Naive thymus-derived CD4-positive, alpha-beta T cell (primary cell): ENCODE measurements at regions not wholly inside any gene's neighbourhood (a gene's known extent, or its start where the extent isn't known, plus 50 kb on each side); places are given as distances from the start of the nearest gene placed in this dataset.
A peak's percentile ranks its signal among the peaks of the same experiment; 100 is the strongest.
"Not testable (repeated sequence)": the region's sequence is repeated elsewhere in the genome, so short reads cannot be mapped to it uniquely, and the experiment has no call there.

Experiments used
- ATAC-seq: fragments of 150-1000 bp; cut with Tn5 transposase; 2 replicates; pipeline ENCODE4 v1.10.0; 2021; ENCODE audit warnings: mild to moderate bottlenecking, moderate library complexity
- CTCF ChIA-PET: fragments of 350-600 bp; sonication (Branson Sonifier 250); formaldehyde crosslinking; loops from one replicate; lab custom pipeline; 2021; ENCODE audit warnings: antibody characterized with exemption; lab: Charles Lee
- POLR2A ChIA-PET: fragments of 350-600 bp; sonication (Branson Sonifier 250); formaldehyde crosslinking; loops from one replicate; lab custom pipeline; 2021; ENCODE audit warnings: antibody characterized with exemption, inconsistent platforms; lab: Charles Lee
- DNase-seq, 9 donors: peaks; one replicate each; pipeline versions ENCODE4 v3.0.0 to v3.0.0-alpha.2; 2020 to 2022; ENCODE audit warnings: mixed read lengths in 1 of 9
- H3K27ac ChIP-seq: one replicate; pipeline ENCODE4 v1.7.0; 2013; ENCODE audit warnings: mild to moderate bottlenecking, low read depth, low read length, moderate library complexity
- H3K27me3 ChIP-seq, 2 donors: one replicate each; pipeline ENCODE4 v1.7.0; 2013; ENCODE audit warnings: low read length in 2 of 2, mild to moderate bottlenecking in 2 of 2, moderate library complexity in 2 of 2; ENCODE audit not compliant: control insufficient read depth in 2 of 2, insufficient read depth in 2 of 2
- H3K36me3 ChIP-seq, 3 experiments: 1 replicate in 2 of 3; 2 replicates in 1 of 3; pipeline ENCODE4 v1.7.0; 2013; ENCODE audit warnings: low read length in 3 of 3, mild to moderate bottlenecking in 3 of 3, moderate library complexity in 1 of 3; ENCODE audit not compliant: insufficient read depth in 3 of 3, control insufficient read depth in 2 of 3
- H3K4me1 ChIP-seq, 2 donors: one replicate each; pipeline ENCODE4 v1.7.0; 2013; ENCODE audit warnings: low read length in 2 of 2, mild to moderate bottlenecking in 2 of 2, moderate library complexity in 1 of 2; ENCODE audit not compliant: control insufficient read depth in 2 of 2, insufficient read depth in 2 of 2
- H3K4me3 ChIP-seq: 2 replicates; pipeline ENCODE4 v1.7.0; 2013; ENCODE audit warnings: mild to moderate bottlenecking, low read length
- H3K9me3 ChIP-seq, 3 experiments: 1 replicate in 2 of 3; 2 replicates in 1 of 3; pipeline ENCODE4 v1.7.0; 2013; ENCODE audit warnings: low read length in 3 of 3; ENCODE audit not compliant: control insufficient read depth in 2 of 3
- H3K27ac Mint-ChIP-seq, 9 donors: one replicate each; pipeline ENCODE4 v1.8.0; 2020 to 2022; ENCODE audit warnings: mixed read lengths in 9 of 9, mild to moderate bottlenecking in 8 of 9, moderate library complexity in 5 of 9, inconsistent platforms in 2 of 9
- H3K27me3 Mint-ChIP-seq, 5 donors: one replicate each; pipeline ENCODE4 v1.8.0; 2021 to 2022; ENCODE audit warnings: mixed read lengths in 5 of 5, mild to moderate bottlenecking in 1 of 5
- H3K36me3 Mint-ChIP-seq, 5 donors: one replicate each; pipeline ENCODE4 v1.8.0; 2020 to 2022; ENCODE audit warnings: mixed read lengths in 5 of 5, mild to moderate bottlenecking in 3 of 5, inconsistent platforms in 1 of 5
- H3K4me1 Mint-ChIP-seq, 7 donors: one replicate each; pipeline ENCODE4 v1.8.0; 2020 to 2022; ENCODE audit warnings: mixed read lengths in 7 of 7, mild to moderate bottlenecking in 3 of 7, inconsistent platforms in 1 of 7
- H3K4me3 Mint-ChIP-seq, 10 donors: one replicate each; pipeline ENCODE4 v1.8.0; 2020 to 2022; ENCODE audit warnings: mild to moderate bottlenecking in 10 of 10, mixed read lengths in 10 of 10, moderate library complexity in 6 of 10, inconsistent platforms in 2 of 10
- H3K9me3 Mint-ChIP-seq, 11 donors: one replicate each; pipeline ENCODE4 v1.8.0; 2020 to 2022; ENCODE audit warnings: mixed read lengths in 11 of 11, mild to moderate bottlenecking in 4 of 11, inconsistent platforms in 1 of 11, moderate library complexity in 1 of 11
- intact Hi-C, 2 donors: fragments of 100-400 bp; cut with micrococcal nuclease; formaldehyde crosslinking; loops; one replicate each; pipeline ENCODE4 v1.15.1; 2023

DNA sequence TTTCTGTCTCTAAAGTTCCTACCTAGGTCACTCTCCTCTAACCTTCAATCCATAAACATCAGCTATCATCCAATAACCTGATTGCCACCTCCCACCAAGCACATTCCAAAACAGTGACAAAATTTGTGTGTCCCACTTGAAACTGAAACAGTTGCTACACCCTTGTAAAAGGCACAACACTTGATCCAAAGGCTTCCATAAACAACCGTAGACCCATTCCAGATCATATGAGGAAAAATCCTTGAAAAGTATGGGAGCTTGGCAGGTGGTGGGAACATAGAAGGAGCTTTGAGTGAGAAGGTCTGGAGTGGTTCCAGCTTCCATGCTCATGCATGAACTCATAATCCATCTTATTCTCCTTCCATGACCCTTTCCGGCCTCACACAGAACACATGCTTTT is 82.0 kb upstream of the ATP1A1 start:
- peaks cover 0 to 36% (median 24%) of the 10 kb centered on the region in 7 donors for H3K4me1 Mint-ChIP-seq
- Histone ChIP-seq H3K27ac (no peak overlapping the region), H3K27me3 (no peaks in the 10 kb centered on the region), H3K36me3 (no peaks in the 10 kb centered on the region), H3K4me1 (no peaks in the 10 kb centered on the region), H3K9me3 (no peaks in the 10 kb centered on the region), H3K4me3 (no peak overlapping the region)
- no peak overlapping the region for H3K4me3 Mint-ChIP-seq
- intact Hi-C loops = no loop called here
- H3K27ac Mint-ChIP-seq = no peak overlapping the region
- no peak for ATAC-seq
- peaks cover 0 to 2% (median 0%) of the 10 kb centered on the region in 11 donors for H3K9me3 Mint-ChIP-seq
- peaks cover 0 to 10% (median 0%) of the 10 kb centered on the region in 5 donors for H3K27me3 Mint-ChIP-seq
- DNase-seq = no peak
- ChIA-PET CTCF (no interaction called here), POLR2A (interaction anchor here (0.6 to 1.1 kb wide), 3 partner anchors 85 to 103 kb away, joined by 3 to 4 read pairs (median 4); no protein-coding TSS in a partner anchor)
- H3K36me3 Mint-ChIP-seq = no peaks in the 10 kb centered on the region

- ChIA-PET CTCF (no interaction called here), POLR2A (interaction anchor here (0.6 kb wide), 1 partner anchor 80 kb away, joined by 3 read pairs; the partner anchor contains the start of gene ATP1A1)
- no peaks in the 10 kb centered on the region for H3K4me1 ChIP-seq
- intact Hi-C loops = no loop called here
- peaks cover 0 to 21% (median 11%) of the 10 kb centered on the region in 7 donors for H3K4me1 Mint-ChIP-seq
- H3K27me3 Mint-ChIP-seq = peaks cover 0 to 5% (median 0%) of the 10 kb centered on the region in 5 donors
- peak overlapping the region in 1 of 9 donors; percentile 65 for H3K27ac Mint-ChIP-seq
- ATAC-seq (no peak), DNase-seq (no peak)
- no peak overlapping the region for H3K4me3 ChIP-seq
- no peaks in the 10 kb centered on the region for H3K36me3 Mint-ChIP-seq
- no peaks in the 10 kb centered on the region for H3K27me3 ChIP-seq
- H3K9me3 Mint-ChIP-seq = peaks cover 0 to 2% (median 0%) of the 10 kb centered on the region in 11 donors
- no peak overlapping the region for H3K4me3 Mint-ChIP-seq
- H3K36me3 ChIP-seq = no peaks in the 10 kb centered on the region
- no peak overlapping the region for H3K27ac ChIP-seq
- H3K9me3 ChIP-seq = no peaks in the 10 kb centered on the region
Observed at GRCh38 chr1:116292929-116293725, 79.9 kb upstream of the ATP1A1 start.

GRCh38 chr1:116297495-116298212 is 75.4 kb upstream of the ATP1A1 start:
- no peaks in the 10 kb centered on the region for H3K27me3 ChIP-seq
- DNase-seq = no peak
- no peaks in the 10 kb centered on the region for H3K4me1 ChIP-seq
- POLR2A ChIA-PET = interaction anchor here (1.6 kb wide), 1 partner anchor 14 kb away, joined by 4 read pairs; no protein-coding TSS in a partner anchor
- Mint-ChIP-seq H3K27ac (no peak overlapping the region), H3K36me3 (peaks cover 0 to 2% (median 0%) of the 10 kb centered on the region in 5 donors), H3K4me1 (peaks cover 0 to 26% (median 11%) of the 10 kb centered on the region in 7 donors), H3K27me3 (no peaks in the 10 kb centered on the region), H3K9me3 (peaks cover 0 to 3% (median 0%) of the 10 kb centered on the region in 11 donors), H3K4me3 (no peak overlapping the region)
- no peaks in the 10 kb centered on the region for H3K36me3 ChIP-seq
- no peak overlapping the region for H3K27ac ChIP-seq
- no peak overlapping the region for H3K4me3 ChIP-seq
- no peaks in the 10 kb centered on the region for H3K9me3 ChIP-seq
- no peak for ATAC-seq
- intact Hi-C loops = loop anchor here in 1 of 2 donors (5.0 kb wide), 1 partner anchor 35 kb away; no protein-coding TSS in a partner anchor
- CTCF ChIA-PET = interaction anchor here (1.3 kb wide), 1 partner anchor 13 kb away, joined by 3 read pairs; no protein-coding TSS in a partner anchor

- not testable (repeated sequence) for H3K27ac ChIP-seq, H3K4me3 Mint-ChIP-seq, H3K27me3 ChIP-seq, H3K36me3 Mint-ChIP-seq, H3K9me3 ChIP-seq, H3K27ac Mint-ChIP-seq, H3K27me3 Mint-ChIP-seq, H3K36me3 ChIP-seq, H3K4me3 ChIP-seq, H3K4me1 ChIP-seq, DNase-seq, H3K9me3 Mint-ChIP-seq, ATAC-seq
- ChIA-PET CTCF (interaction anchor here (1.3 kb wide), 1 partner anchor 13 kb away, joined by 3 read pairs; no protein-coding TSS in a partner anchor), POLR2A (interaction anchor here (1.6 kb wide), 1 partner anchor 14 kb away, joined by 4 read pairs; no protein-coding TSS in a partner anchor)
- intact Hi-C loops = loop anchor here in 1 of 2 donors (5.0 kb wide), 1 partner anchor 36 kb away; no protein-coding TSS in a partner anchor
- peaks cover 0 to 22% (median 11%) of the 10 kb centered on the region in 7 donors for H3K4me1 Mint-ChIP-seq
Observed at GRCh38 chr1:116298213-116298579, 74.8 kb upstream of the ATP1A1 start.

DNA sequence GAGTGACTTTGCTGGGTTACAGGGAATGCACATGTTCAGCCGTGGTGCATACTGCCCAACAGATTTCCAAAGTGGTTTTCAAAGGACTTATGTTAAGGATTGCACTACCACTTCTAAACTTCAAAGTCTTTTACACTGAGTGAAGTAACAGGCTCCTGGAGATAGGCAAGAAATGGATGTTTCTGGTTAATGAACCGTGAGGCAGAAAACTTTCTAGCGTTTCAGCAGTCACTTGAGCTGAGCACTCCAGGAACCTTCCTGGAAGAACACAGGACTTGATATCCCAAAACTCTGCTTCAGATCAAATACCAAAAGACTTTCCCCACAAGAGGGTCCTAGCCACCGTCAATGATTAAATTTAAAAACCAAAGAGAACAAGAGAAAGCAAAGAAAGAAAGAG is 74.3 kb upstream of the ATP1A1 start:
- peaks cover 0 to 2% (median 0%) of the 10 kb centered on the region in 11 donors for H3K9me3 Mint-ChIP-seq
- POLR2A ChIA-PET = interaction anchor here (1.6 kb wide), 1 partner anchor 15 kb away, joined by 4 read pairs; no protein-coding TSS in a partner anchor
- peaks cover 0 to 2% (median 0%) of the 10 kb centered on the region in 5 donors for H3K36me3 Mint-ChIP-seq
- no peaks in the 10 kb centered on the region for H3K27me3 ChIP-seq
- H3K27ac Mint-ChIP-seq = peak overlapping the region in 3 of 9 donors; percentile 28 to 75 (median 71)
- DNase-seq = no peak
- intact Hi-C loops = loop anchor here in 1 of 2 donors (5.0 kb wide), 1 partner anchor 36 kb away; no protein-coding TSS in a partner anchor
- CTCF ChIA-PET = interaction anchor here (1.3 kb wide), 1 partner anchor 12 kb away, joined by 3 read pairs; no protein-coding TSS in a partner anchor
- H3K4me3 ChIP-seq = no peak overlapping the region
- H3K27me3 Mint-ChIP-seq = peaks cover 0 to 8% (median 0%) of the 10 kb centered on the region in 5 donors
- no peaks in the 10 kb centered on the region for H3K36me3 ChIP-seq
- H3K9me3 ChIP-seq = no peaks in the 10 kb centered on the region
- H3K27ac ChIP-seq = no peak overlapping the region
- no peak overlapping the region for H3K4me3 Mint-ChIP-seq
- H3K4me1 ChIP-seq = no peaks in the 10 kb centered on the region
- no peak for ATAC-seq
- peaks cover 0 to 19% (median 11%) of the 10 kb centered on the region in 7 donors for H3K4me1 Mint-ChIP-seq

GRCh38 chr1:116299248-116299647 is 73.8 kb upstream of the ATP1A1 start:
- Histone ChIP-seq H3K4me1 (no peaks in the 10 kb centered on the region), H3K9me3 (no peaks in the 10 kb centered on the region), H3K4me3 (no peak overlapping the region), H3K27me3 (no peaks in the 10 kb centered on the region), H3K27ac (no peak overlapping the region), H3K36me3 (no peaks in the 10 kb centered on the region)
- intact Hi-C loops = loop anchor here in 1 of 2 donors (5.0 kb wide), 1 partner anchor 37 kb away; no protein-coding TSS in a partner anchor
- H3K36me3 Mint-ChIP-seq = peaks cover 0 to 3% (median 0%) of the 10 kb centered on the region in 5 donors
- DNase-seq (no peak), ATAC-seq (no peak)
- peaks cover 0 to 13% (median 0%) of the 10 kb centered on the region in 5 donors for H3K27me3 Mint-ChIP-seq
- H3K9me3 Mint-ChIP-seq = peaks cover 0 to 5% (median 0%) of the 10 kb centered on the region in 11 donors
- CTCF ChIA-PET = interaction anchor here (1.3 kb wide), 1 partner anchor 12 kb away, joined by 3 read pairs; no protein-coding TSS in a partner anchor
- POLR2A ChIA-PET = interaction anchor here (0.7 to 1.6 kb wide), 2 partner anchors 10 to 15 kb away, joined by 3 to 4 read pairs; no protein-coding TSS in a partner anchor
- peaks cover 0 to 19% (median 11%) of the 10 kb centered on the region in 7 donors for H3K4me1 Mint-ChIP-seq
- H3K27ac Mint-ChIP-seq = peak overlapping the region in 3 of 9 donors; percentile 4 to 25 (median 7)
- peak overlapping the region in 1 of 10 donors; percentile 26 for H3K4me3 Mint-ChIP-seq
